ENCODE measurements at regions not wholly inside any gene's neighbourhood (a gene's known extent, or its start where the extent isn't known, plus 50 kb on each side); places are given as distances from the start of the nearest gene placed in this dataset.

DNA sequence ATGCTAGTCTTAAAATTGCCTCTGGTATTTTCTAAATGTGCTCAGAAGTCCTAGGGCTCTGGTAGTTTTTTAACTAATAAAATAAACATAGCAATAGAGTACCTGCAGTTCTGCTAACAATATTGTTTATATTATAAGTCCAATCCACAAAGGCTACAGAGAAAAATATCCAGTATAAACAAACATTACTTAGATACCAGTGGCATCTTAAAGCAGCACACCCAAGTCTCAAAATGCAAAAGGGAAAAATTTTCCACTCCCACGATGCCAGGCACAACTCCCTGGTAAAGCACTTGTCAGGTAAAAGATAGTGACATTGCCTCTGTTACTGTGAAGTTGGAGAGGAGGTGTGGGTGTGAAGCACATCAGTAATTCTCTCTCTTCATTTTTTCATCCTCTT, 123.3 kb downstream of the OGFRL1 start:
- CTCF ChIA-PET (ENCODE audit: unreplicated experiment) = no interaction called here
- no peak overlapping the region for H3K4me2 ChIP-seq (ENCODE audit: low read length)

DNA sequence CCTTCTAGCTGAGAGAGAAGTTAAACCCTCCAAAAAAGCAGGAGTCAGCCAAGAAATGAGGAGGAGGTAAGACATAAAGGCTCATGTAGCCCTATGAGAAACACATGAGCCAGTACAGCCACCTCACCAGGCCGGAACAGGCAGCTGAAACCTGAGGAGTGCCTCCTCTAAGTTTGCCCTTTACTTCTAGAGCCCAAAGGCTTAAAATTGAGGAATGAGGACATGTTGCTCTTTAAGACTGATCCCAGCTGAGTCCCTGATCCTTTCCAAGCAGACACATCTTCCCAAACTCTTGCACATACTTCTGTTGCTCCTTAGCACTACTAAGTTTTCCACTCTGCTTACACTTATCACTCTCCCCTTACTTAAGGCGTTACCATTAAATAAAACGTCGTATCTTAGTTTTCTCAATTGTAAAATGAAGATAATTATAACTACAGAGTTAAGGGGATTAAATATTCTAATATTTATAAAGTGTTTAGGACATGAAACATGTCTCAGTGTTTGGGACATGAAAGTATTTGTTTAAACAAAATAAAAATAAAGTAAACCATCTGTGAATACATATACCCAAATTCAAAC, 124.0 kb downstream of the OGFRL1 start:
- no peak overlapping the region for H3K27ac ChIP-seq (ENCODE audit: low read depth, low read length, poor library complexity, severe bottlenecking)
- no TSS peak for BruUV-seq (replicated peaks)
- H3K4me1 ChIP-seq (ENCODE audit: insufficient read depth, low read length, poor library complexity, severe bottlenecking) = peaks cover 4% of the 10 kb centered on the region
- no peak overlapping the region for H3K4me3 ChIP-seq (ENCODE audit: low read depth, low read length, poor library complexity, severe bottlenecking)
- no peaks in the 10 kb centered on the region for H3K79me2 ChIP-seq (ENCODE audit: insufficient read depth, low read depth, low read length)
- H2AFZ ChIP-seq (ENCODE audit: low read length) = no peak overlapping the region
- intact Hi-C loops (cut with micrococcal nuclease; ENCODE audit: unreplicated experiment) = no loop called here
- no peak for TF ChIP-seq EZH2phosphoT487 (IDR thresholded peaks at IDR 0.05; ENCODE audit: borderline replicate concordance, low read depth, low read length)
- TF ChIP-seq, protein P1, sequence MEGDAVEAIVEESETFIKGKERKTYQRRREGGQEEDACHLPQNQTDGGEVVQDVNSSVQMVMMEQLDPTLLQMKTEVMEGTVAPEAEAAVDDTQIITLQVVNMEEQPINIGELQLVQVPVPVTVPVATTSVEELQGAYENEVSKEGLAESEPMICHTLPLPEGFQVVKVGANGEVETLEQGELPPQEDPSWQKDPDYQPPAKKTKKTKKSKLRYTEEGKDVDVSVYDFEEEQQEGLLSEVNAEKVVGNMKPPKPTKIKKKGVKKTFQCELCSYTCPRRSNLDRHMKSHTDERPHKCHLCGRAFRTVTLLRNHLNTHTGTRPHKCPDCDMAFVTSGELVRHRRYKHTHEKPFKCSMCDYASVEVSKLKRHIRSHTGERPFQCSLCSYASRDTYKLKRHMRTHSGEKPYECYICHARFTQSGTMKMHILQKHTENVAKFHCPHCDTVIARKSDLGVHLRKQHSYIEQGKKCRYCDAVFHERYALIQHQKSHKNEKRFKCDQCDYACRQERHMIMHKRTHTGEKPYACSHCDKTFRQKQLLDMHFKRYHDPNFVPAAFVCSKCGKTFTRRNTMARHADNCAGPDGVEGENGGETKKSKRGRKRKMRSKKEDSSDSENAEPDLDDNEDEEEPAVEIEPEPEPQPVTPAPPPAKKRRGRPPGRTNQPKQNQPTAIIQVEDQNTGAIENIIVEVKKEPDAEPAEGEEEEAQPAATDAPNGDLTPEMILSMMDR (conservative IDR thresholded peaks at IDR 0.05; ENCODE audit: low read length) = no peak
- H3K9me2 ChIP-seq (ENCODE audit: insufficient read depth, low read length) = no peaks in the 10 kb centered on the region
- H3K9me3 ChIP-seq (ENCODE audit: low read length) = no peaks in the 10 kb centered on the region
- ChIA-PET CTCF (ENCODE audit: unreplicated experiment) (no interaction called here), POLR2A (no interaction called here)
- DNase-seq (ENCODE audit: low spot score) = no peak
- H4K20me1 ChIP-seq (ENCODE audit: insufficient read depth, low read length) = no peaks in the 10 kb centered on the region
- H3K4me2 ChIP-seq (ENCODE audit: low read length) = no peak overlapping the region
- no peaks in the 10 kb centered on the region for H3K36me3 ChIP-seq (ENCODE audit: insufficient read depth, low read length)

More for the DNA sequence above, 123.3 kb downstream of the OGFRL1 start:
- H3K9me3 ChIP-seq (ENCODE audit: low read length) = no peaks in the 10 kb centered on the region
- TF ChIP-seq, protein P1 (conservative IDR thresholded peaks at IDR 0.05; ENCODE audit: low read length) = no peak
- TF ChIP-seq EZH2phosphoT487 (IDR thresholded peaks at IDR 0.05; ENCODE audit: borderline replicate concordance, low read depth, low read length) = no peak
- no peak overlapping the region for H3K27ac ChIP-seq (ENCODE audit: low read depth, low read length, poor library complexity, severe bottlenecking)
- H3K9me2 ChIP-seq (ENCODE audit: insufficient read depth, low read length) = no peaks in the 10 kb centered on the region
- DNase-seq (ENCODE audit: low spot score) = no peak
- H2AFZ ChIP-seq (ENCODE audit: low read length) = no peak overlapping the region
- H3K4me3 ChIP-seq (ENCODE audit: low read depth, low read length, poor library complexity, severe bottlenecking) = no peak overlapping the region
- no TSS peak for BruUV-seq (replicated peaks)
- POLR2A ChIA-PET = no interaction called here
- peaks cover 4% of the 10 kb centered on the region for H3K4me1 ChIP-seq (ENCODE audit: insufficient read depth, low read length, poor library complexity, severe bottlenecking)
- H3K36me3 ChIP-seq (ENCODE audit: insufficient read depth, low read length) = no peaks in the 10 kb centered on the region
- H3K79me2 ChIP-seq (ENCODE audit: insufficient read depth, low read depth, low read length) = no peaks in the 10 kb centered on the region
- intact Hi-C loops (cut with micrococcal nuclease; ENCODE audit: unreplicated experiment) = no loop called here
- H4K20me1 ChIP-seq (ENCODE audit: insufficient read depth, low read length) = no peaks in the 10 kb centered on the region

- no peak overlapping the region for H2AFZ ChIP-seq (ENCODE audit: low read length)
- DNase-seq (ENCODE audit: low spot score) = no peak
- ChIA-PET POLR2A (no interaction called here), CTCF (ENCODE audit: unreplicated experiment) (no interaction called here)
- intact Hi-C loops (cut with micrococcal nuclease; ENCODE audit: unreplicated experiment) = no loop called here
- H4K20me1 ChIP-seq (ENCODE audit: insufficient read depth, low read length) = no peaks in the 10 kb centered on the region
- H3K4me3 ChIP-seq (ENCODE audit: low read depth, low read length, poor library complexity, severe bottlenecking) = no peak overlapping the region
- no peak overlapping the region for H3K4me2 ChIP-seq (ENCODE audit: low read length)
- H3K9me2 ChIP-seq (ENCODE audit: insufficient read depth, low read length) = no peaks in the 10 kb centered on the region
- H3K4me1 ChIP-seq (ENCODE audit: insufficient read depth, low read length, poor library complexity, severe bottlenecking) = peaks cover 4% of the 10 kb centered on the region
- no peaks in the 10 kb centered on the region for H3K9me3 ChIP-seq (ENCODE audit: low read length)
- no TSS peak for BruUV-seq (replicated peaks)
- H3K36me3 ChIP-seq (ENCODE audit: insufficient read depth, low read length) = no peaks in the 10 kb centered on the region
- no peaks in the 10 kb centered on the region for H3K79me2 ChIP-seq (ENCODE audit: insufficient read depth, low read depth, low read length)
- no peak overlapping the region for H3K27ac ChIP-seq (ENCODE audit: low read depth, low read length, poor library complexity, severe bottlenecking)
- no peak for TF ChIP-seq EZH2phosphoT487 (IDR thresholded peaks at IDR 0.05; ENCODE audit: borderline replicate concordance, low read depth, low read length)
- TF ChIP-seq, protein P1 (conservative IDR thresholded peaks at IDR 0.05; ENCODE audit: low read length) = no peak
Measured at GRCh38 chr6:71414486-71414885, 125.9 kb downstream of the OGFRL1 start.
